Stomach (tissue), 4 donors: ENCODE measurements at regions not wholly inside any gene's neighbourhood (a gene's known extent, or its start where the extent isn't known, plus 50 kb on each side); places are given as distances from the start of the nearest gene placed in this dataset.

Source experiments
- CTCF ChIP-seq, 7 experiments: fragments of 450-650 bp in 4 of 7; fragments of 200-600 bp in 3 of 7; sonication (generic) in 3 of 7; IDR thresholded peaks; one replicate each; pipeline ENCODE4 v1.5.1; 2016 to 2019; ENCODE audit warnings: antibody characterized with exemption in 7 of 7, control low read depth in 2 of 7, mild to moderate bottlenecking in 1 of 7
- POLR2A ChIP-seq, 4 donors: fragments of 450-650 bp; IDR thresholded peaks; one replicate each; pipeline ENCODE4 v1.6.1; 2016; ENCODE audit warnings: antibody characterized with exemption in 4 of 4, control low read depth in 2 of 4, mild to moderate bottlenecking in 1 of 4, moderate library complexity in 1 of 4

GRCh38 chr13:103546271-103546670 is 480.1 kb upstream of the SLC10A2 start:
- no peak for TF ChIP-seq POLR2A (IDR thresholded peaks at IDR 0.05)
- TF ChIP-seq CTCF (IDR thresholded peaks at IDR 0.05), result no peak
